VCaP (cell line): ENCODE measurements at regions not wholly inside any gene's neighbourhood (a gene's known extent, or its start where the extent isn't known, plus 50 kb on each side); places are given as distances from the start of the nearest gene placed in this dataset.

Experiments
- H3K27ac ChIP-seq: fragments of 450-650 bp; 2 replicates; pipeline ENCODE4 v1.5.1; 2017
- TF ChIP-seq, protein P1 (sequence below): fragments of 450-650 bp; conservative IDR thresholded peaks from 2 replicates; pipeline ENCODE4 v1.5.1; 2017; ENCODE audit warnings: mild to moderate bottlenecking, moderate library complexity

DNA sequence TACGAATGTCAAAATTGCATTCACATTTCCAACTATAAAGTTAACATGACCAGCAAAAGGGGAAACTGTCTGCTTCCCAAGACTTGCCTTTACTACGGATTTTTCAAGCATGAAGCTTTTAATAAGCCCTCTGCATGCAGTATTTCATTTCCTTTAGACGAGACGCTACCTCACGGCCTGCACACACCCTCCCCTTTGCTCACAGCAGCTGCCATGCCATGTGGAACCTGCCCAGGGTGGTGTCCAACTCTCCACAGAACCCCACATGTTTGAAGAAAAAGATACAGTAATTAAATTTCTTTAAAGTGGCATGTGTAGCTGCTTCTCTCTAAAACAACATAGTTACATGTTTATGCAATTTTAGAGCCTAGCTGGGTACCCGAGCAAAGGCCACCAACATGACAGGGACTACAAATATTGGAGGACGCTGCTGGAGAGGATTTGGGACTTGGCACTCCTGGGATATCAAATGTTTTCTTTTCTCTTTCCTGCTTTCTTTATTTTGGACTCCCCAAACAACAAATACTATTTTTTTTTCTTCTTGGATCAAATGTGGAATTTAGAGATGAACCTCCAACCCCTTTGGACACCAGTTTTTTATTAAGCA lies 256.9 kb upstream of the PCSK5 start:
- no peak overlapping the region for H3K27ac ChIP-seq
- TF ChIP-seq, protein P1, sequence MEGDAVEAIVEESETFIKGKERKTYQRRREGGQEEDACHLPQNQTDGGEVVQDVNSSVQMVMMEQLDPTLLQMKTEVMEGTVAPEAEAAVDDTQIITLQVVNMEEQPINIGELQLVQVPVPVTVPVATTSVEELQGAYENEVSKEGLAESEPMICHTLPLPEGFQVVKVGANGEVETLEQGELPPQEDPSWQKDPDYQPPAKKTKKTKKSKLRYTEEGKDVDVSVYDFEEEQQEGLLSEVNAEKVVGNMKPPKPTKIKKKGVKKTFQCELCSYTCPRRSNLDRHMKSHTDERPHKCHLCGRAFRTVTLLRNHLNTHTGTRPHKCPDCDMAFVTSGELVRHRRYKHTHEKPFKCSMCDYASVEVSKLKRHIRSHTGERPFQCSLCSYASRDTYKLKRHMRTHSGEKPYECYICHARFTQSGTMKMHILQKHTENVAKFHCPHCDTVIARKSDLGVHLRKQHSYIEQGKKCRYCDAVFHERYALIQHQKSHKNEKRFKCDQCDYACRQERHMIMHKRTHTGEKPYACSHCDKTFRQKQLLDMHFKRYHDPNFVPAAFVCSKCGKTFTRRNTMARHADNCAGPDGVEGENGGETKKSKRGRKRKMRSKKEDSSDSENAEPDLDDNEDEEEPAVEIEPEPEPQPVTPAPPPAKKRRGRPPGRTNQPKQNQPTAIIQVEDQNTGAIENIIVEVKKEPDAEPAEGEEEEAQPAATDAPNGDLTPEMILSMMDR = no peak

- no peak overlapping the region for H3K27ac ChIP-seq
- TF ChIP-seq, protein P1 = no peak
These were observed 253.9 kb upstream of the PCSK5 start for GRCh38 chr9:75636427-75637045.

DNA sequence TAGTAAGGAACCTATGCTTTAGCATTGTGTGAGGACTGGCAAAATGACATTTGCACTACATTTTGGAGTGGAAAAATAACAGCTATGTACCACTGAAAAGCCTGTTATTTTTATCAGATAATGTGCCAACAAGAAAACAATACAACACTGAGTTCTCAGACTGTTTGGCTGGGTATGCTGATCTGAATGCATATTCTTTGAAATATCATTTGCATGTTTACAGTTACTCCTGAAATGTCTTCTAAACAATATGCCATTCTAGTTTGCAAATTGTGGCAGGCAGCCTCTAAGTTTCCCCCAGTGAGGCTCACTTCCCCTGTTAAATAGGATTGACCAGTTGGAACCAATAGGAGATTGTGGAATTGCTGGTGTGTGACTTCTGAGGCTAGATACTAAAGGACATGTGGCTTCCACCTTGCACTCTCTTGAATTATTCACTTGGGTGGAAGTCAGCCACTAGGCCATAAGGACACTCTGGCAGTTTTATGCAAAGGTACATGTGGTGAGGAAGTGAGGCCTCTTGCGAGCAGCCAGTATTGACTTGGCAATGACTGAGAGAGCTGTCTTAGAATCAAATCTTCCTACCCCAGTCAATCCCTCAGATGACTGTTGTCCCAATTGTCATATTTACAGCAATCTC lies 250.4 kb upstream of the PCSK5 start:
- TF ChIP-seq, protein P1 = no peak
- no peak overlapping the region for H3K27ac ChIP-seq

DNA sequence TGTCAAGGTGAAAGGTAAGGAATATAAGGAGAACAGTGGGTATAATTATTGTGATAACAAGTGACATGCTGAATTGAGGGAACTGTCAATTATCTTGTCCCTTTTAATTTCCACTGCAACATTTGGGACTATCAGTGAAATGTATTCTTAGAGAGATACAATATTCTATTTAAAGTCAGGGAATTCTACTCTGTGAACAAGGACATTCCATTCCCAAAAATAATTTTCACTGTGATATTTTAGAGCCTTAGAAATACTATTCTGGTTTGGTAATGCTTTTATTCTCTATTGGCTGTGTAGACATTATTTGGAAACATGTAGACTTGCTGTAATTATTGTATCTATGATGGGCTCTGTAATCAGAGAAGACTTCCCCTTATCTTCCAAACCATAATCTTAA lies 248.0 kb upstream of the PCSK5 start:
- TF ChIP-seq, protein P1 = no peak
- H3K27ac ChIP-seq = no peak overlapping the region

DNA sequence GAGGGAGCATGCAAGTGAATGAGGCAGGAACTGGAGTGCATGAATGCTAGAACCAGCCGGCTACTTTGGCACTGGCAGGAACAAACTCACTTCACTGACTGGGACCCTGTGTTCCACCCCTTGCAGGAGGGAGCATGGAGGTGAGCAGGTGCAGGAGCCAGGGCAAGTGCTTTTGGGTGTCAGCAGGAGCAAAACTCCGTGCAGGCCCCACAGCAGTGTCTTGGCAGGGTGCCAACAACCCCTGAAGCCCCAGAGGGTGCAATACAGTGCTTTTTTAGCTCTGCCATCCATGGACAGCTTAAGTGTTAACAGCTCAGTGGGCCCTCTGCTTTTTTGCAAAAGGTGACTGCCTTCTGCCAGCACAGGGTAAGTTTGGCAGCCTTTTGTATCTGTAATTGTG lies 245.8 kb upstream of the PCSK5 start:
- TF ChIP-seq, protein P1 = no peak
- H3K27ac ChIP-seq = no peak overlapping the region

- no peak overlapping the region for H3K27ac ChIP-seq
- TF ChIP-seq, protein P1 = no peak
These were observed 242.4 kb upstream of the PCSK5 start for GRCh38 chr9:75648034-75648433.

- no peak overlapping the region for H3K27ac ChIP-seq
- TF ChIP-seq, protein P1 = no peak
These were observed 241.4 kb upstream of the PCSK5 start for GRCh38 chr9:75649060-75649459.
